ENCODE measurements at regions not wholly inside any gene's neighbourhood (a gene's known extent, or its start where the extent isn't known, plus 50 kb on each side); places are given as distances from the start of the nearest gene placed in this dataset.

DNA sequence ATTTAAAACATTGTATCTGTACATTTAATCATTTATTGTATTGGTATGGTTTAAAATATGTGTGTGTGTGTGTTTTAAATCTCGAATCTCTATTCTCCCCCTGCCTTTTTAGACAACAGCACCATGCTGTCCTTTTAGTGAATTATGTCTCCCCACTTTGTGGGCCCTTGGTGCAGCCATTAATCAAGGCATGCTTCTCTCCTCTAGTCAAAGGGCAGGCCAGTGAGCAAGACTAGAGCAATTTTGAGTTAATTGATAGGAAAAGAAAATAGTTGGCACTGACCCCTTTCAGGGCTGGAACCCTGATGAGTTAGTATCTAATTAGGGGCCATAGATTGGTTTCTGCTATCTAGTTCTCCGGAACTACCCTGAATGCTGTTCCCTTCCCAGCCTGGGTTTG lies 111.0 kb downstream of the MAIP1 start:
- intact Hi-C loops (cut with DNase I; ENCODE audit: low total_unique reads) = no loop called here
- TF ChIP-seq CTCF (IDR thresholded peaks at IDR 0.05) = no peak
- H3K9me3 ChIP-seq = no peaks in the 10 kb centered on the region
- no peaks in the 10 kb centered on the region for H3K4me1 ChIP-seq
- H3K27ac ChIP-seq = no peak overlapping the region
- H3K27me3 ChIP-seq = no peaks in the 10 kb centered on the region
- no peaks in the 10 kb centered on the region for H3K36me3 ChIP-seq
- no peak for DNase-seq
- no peak overlapping the region for H3K4me3 ChIP-seq

- no peaks in the 10 kb centered on the region for H3K4me1 ChIP-seq
- TF ChIP-seq CTCF (IDR thresholded peaks at IDR 0.05) = no peak
- intact Hi-C loops (cut with DNase I; ENCODE audit: low total_unique reads) = no loop called here
- no peak for DNase-seq
- no peaks in the 10 kb centered on the region for H3K36me3 ChIP-seq
- no peaks in the 10 kb centered on the region for H3K9me3 ChIP-seq
- H3K27ac ChIP-seq = no peak overlapping the region
- no peaks in the 10 kb centered on the region for H3K27me3 ChIP-seq
- H3K4me3 ChIP-seq = no peak overlapping the region
Observed at GRCh38 chr2:200068642-200069041, 113.3 kb downstream of the MAIP1 start.

GRCh38 chr2:200077210-200077650 lies 121.8 kb downstream of the MAIP1 start:
- H3K4me3 ChIP-seq = no peak overlapping the region
- no peaks in the 10 kb centered on the region for H3K9me3 ChIP-seq
- no peaks in the 10 kb centered on the region for H3K27me3 ChIP-seq
- no peak overlapping the region for H3K27ac ChIP-seq
- no peak for DNase-seq
- no peaks in the 10 kb centered on the region for H3K4me1 ChIP-seq
- intact Hi-C loops (cut with DNase I; ENCODE audit: low total_unique reads) = no loop called here
- TF ChIP-seq CTCF (IDR thresholded peaks at IDR 0.05) = no peak
- no peaks in the 10 kb centered on the region for H3K36me3 ChIP-seq

GRCh38 chr2:200077838-200078237 lies 122.5 kb downstream of the MAIP1 start:
- no peaks in the 10 kb centered on the region for H3K36me3 ChIP-seq
- TF ChIP-seq CTCF (IDR thresholded peaks at IDR 0.05) = no peak
- no peak for DNase-seq
- intact Hi-C loops (cut with DNase I; ENCODE audit: low total_unique reads) = no loop called here
- H3K4me3 ChIP-seq = no peak overlapping the region
- H3K4me1 ChIP-seq = no peaks in the 10 kb centered on the region
- no peak overlapping the region for H3K27ac ChIP-seq
- H3K9me3 ChIP-seq = no peaks in the 10 kb centered on the region
- H3K27me3 ChIP-seq = no peaks in the 10 kb centered on the region

GRCh38 chr2:200079356-200079755 lies 124.0 kb downstream of the MAIP1 start:
- H3K27ac ChIP-seq = no peak overlapping the region
- no peak for DNase-seq
- no peaks in the 10 kb centered on the region for H3K9me3 ChIP-seq
- no peaks in the 10 kb centered on the region for H3K27me3 ChIP-seq
- no peaks in the 10 kb centered on the region for H3K36me3 ChIP-seq
- intact Hi-C loops (cut with DNase I; ENCODE audit: low total_unique reads) = no loop called here
- no peak overlapping the region for H3K4me3 ChIP-seq
- no peaks in the 10 kb centered on the region for H3K4me1 ChIP-seq
- no peak for TF ChIP-seq CTCF (IDR thresholded peaks at IDR 0.05)

DNA sequence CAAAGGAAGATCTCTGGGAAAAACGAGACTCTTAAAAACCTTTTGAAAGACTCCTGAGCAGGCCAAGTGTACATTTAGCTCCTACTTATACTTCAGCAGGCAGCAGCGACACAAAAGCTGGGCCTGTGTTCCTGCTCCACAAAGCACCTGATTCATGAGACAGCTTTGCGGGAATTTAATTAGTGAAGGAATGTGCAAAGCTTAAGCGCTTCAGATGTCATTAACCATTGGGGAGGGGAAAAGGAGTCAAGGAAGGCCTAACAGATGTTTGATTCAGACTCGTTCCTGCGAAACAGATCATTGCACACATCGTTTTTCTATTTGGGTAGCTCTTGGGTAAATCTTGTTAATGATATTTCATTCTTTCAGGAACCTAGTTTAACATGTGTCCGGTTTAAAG lies 125.9 kb downstream of the MAIP1 start:
- Histone ChIP-seq H3K36me3 (no peaks in the 10 kb centered on the region), H3K9me3 (no peaks in the 10 kb centered on the region), H3K27me3 (no peaks in the 10 kb centered on the region), H3K4me1 (no peaks in the 10 kb centered on the region), H3K27ac (no peak overlapping the region), H3K4me3 (no peak overlapping the region)
- no peak for TF ChIP-seq CTCF (IDR thresholded peaks at IDR 0.05)
- DNase-seq = no peak
- intact Hi-C loops (cut with DNase I; ENCODE audit: low total_unique reads) = no loop called here

Measured in tibial artery (tissue), 4 donors.